ENCODE measurements at regions not wholly inside any gene's neighbourhood (a gene's known extent, or its start where the extent isn't known, plus 50 kb on each side); places are given as distances from the start of the nearest gene placed in this dataset.

- Histone ChIP-seq H3K23ac (ENCODE audit: insufficient read length, low read depth, low read length) (no peak overlapping the region), H2BK120ac (ENCODE audit: low read depth, low read length, poor library complexity, severe bottlenecking) (no peak overlapping the region), H4K8ac (replicated peaks; ENCODE audit: insufficient read length, low read depth, low read length) (no peak overlapping the region), H2BK15ac (ENCODE audit: low read depth, low read length) (no peak overlapping the region), H3K27me3 (ENCODE audit: insufficient read depth, low read length) (no peaks in the 10 kb centered on the region), H3K4ac (ENCODE audit: low read depth, low read length) (no peak overlapping the region), H3K9me3 (ENCODE audit: control insufficient read depth, low read depth, low read length) (no peaks in the 10 kb centered on the region), H2AFZ (ENCODE audit: low read length) (no peak overlapping the region), H3K9ac (ENCODE audit: extremely low read depth, insufficient read length, low read length) (no peak overlapping the region), H4K5ac (ENCODE audit: insufficient read length, low read depth, low read length) (no peak overlapping the region), H3K4me1 (ENCODE audit: insufficient read depth, low read length) (no peaks in the 10 kb centered on the region), H3K79me1 (ENCODE audit: insufficient read depth, low read depth, low read length, poor library complexity, severe bottlenecking) (no peaks in the 10 kb centered on the region), H4K20me1 (ENCODE audit: control insufficient read depth, insufficient read depth, insufficient read length) (no peaks in the 10 kb centered on the region), H3K56ac (ENCODE audit: insufficient read length, low read depth, low read length) (no peak overlapping the region), H4K91ac (ENCODE audit: insufficient read length, low read depth, low read length) (no peak overlapping the region), H2BK12ac (ENCODE audit: insufficient read length, low read depth, low read length) (no peak overlapping the region), H3K79me2 (ENCODE audit: insufficient read depth, low read length) (no peaks in the 10 kb centered on the region), H3K18ac (ENCODE audit: insufficient read length, low read depth, low read length) (no peak overlapping the region), H3K14ac (ENCODE audit: insufficient read depth, low read length) (no peak overlapping the region), H3K27ac (ENCODE audit: insufficient read length, low read depth, low read length) (no peak overlapping the region), H2BK5ac (ENCODE audit: insufficient read length, low read length) (no peak overlapping the region), H2AK5ac (ENCODE audit: insufficient read length, low read length) (no peak overlapping the region), H3T11ph (ENCODE audit: low read length) (no peak overlapping the region), H2BK20ac (ENCODE audit: low read depth, low read length, poor library complexity, severe bottlenecking) (no peak overlapping the region), H3K4me2 (ENCODE audit: insufficient read depth, insufficient read length, low read length) (no peak overlapping the region), H3K23me2 (ENCODE audit: insufficient read length, low read depth, low read length, poor library complexity, severe bottlenecking) (no peaks in the 10 kb centered on the region)
- no peak for DNase-seq
- no peak for TF ChIP-seq CTCF (conservative IDR thresholded peaks at IDR 0.05)
- Mint-ChIP-seq H3K9me3 (peaks cover 10 to 17% of the 10 kb centered on the region in 2 experiments; a peak in 4 of 5 replicates), H3K27ac (no peak overlapping the region), H3K36me3 (ENCODE audit: insufficient read depth in 1 of 3, low read depth in 3 of 3) (peaks cover 0 to 7% (median 0%) of the 10 kb centered on the region in 3 experiments; a peak in 3 of 7 replicates), H3K4me1 (no peaks in the 10 kb centered on the region), H3K27me3 (ENCODE audit: low read depth) (no peaks in the 10 kb centered on the region; the same call in 1 of the 2 replicates), H3K4me3 (no peak overlapping the region)
Observed at GRCh38 chr6:10230531-10230930, 184.3 kb downstream of the TFAP2A start.

All from H9 (cell line).